Frontal cortex (tissue), 3 donors: ENCODE measurements at regions not wholly inside any gene's neighbourhood (a gene's known extent, or its start where the extent isn't known, plus 50 kb on each side); places are given as distances from the start of the nearest gene placed in this dataset.
"Not testable (repeated sequence)": the region's sequence is repeated elsewhere in the genome, so short reads cannot be mapped to it uniquely, and the experiment has no call there.

Experiments
- DNase-seq, 2 donors: peaks; one replicate each; pipeline ENCODE4 v3.0.0; 2012; ENCODE audit warnings: low spot score in 2 of 2
- FAIRE-seq: peaks from 2 replicates; lab custom pipeline; 2012; peaks lifted over from hg19 to GRCh38; lab: Jason Lieb, UNC
- donor health status: control.
- donor health status: control.
- donor health status: control.

DNA sequence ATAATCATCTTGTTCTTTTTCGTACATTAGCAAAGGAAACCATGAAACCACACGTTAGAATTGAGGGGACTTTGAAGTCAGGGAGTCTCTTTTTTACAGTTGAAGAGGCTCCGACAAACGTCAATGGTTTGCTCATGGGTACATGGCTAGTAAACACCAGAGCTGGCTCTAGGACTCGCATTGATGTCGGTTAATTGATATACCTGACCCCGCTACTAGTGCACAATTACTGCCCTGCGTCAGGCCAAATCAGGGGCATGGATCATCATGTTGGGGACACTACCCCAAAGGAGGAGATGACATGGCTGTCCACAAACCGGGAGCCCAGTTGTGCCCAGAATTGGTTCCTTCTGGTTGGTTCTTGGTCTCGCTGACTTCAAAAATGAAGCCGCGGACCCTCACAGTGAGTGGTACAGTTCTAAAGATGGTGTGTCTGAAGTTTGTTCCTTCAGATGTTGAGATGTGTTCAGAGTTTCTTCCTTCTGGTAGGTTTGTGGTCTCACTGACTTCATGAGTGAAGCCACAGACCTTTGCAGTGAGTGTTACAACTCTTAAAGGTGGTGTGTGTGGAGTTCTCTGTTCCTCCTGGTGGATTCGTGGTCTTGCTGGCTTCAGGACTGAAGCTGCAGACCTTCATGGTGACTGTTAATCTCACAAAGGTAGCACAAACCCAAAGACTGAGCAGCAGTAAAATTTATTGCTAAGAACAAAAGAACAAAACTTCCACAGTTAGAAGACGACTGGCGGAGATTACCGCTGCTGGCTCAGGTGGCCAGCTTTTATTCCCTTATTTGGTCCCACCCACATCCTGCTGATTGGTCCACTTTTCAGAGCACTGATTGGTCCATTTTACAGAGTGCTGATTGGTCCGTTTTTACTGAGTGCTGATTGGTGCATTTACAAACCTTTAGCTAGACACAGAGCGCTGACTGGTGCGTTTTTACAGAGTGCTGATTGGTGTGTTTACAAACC lies 126.9 kb upstream of the ERRFI1 start:
- DNase-seq (no peak), FAIRE-seq (no peak)

GRCh38 chr1:8151647-8152046 lies 125.5 kb upstream of the ERRFI1 start:
- DNase-seq (no peak), FAIRE-seq (no peak)

GRCh38 chr1:8149756-8150155 lies 123.6 kb upstream of the ERRFI1 start:
- not testable (repeated sequence) for FAIRE-seq, DNase-seq

GRCh38 chr1:8147956-8148355 lies 121.8 kb upstream of the ERRFI1 start:
- no peak for FAIRE-seq
- DNase-seq = no peak

DNA sequence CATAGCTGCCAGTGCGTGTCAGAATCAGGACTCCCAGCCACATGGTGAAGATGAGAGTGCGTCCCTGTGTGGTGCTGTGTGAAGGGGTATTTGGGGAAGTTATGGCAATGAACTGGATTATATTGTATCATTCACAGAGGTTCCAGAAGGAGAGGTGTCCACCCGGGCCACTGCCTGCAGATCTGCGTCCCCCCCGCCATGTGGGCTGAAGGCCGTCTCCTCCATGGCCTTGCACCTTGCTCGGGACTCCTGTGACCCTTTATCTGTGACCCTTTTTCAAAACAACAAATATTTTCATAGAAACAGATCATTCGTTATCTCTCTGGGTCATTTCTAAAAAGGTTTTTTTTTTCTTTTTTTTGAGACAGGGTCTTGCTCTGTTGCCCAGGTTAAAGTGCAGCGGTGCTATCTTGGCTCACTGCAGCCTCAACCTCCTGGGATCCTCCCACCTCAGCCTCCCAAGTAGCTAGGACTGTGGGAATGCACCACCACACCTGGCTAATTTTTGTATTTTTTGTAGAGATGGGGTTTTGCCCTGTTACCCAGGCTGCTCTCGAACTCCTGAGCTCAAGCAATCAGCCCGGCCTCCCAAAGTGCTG lies 120.2 kb upstream of the ERRFI1 start:
- DNase-seq (no peak), FAIRE-seq (no peak)

- FAIRE-seq = no peak
- DNase-seq = no peak
These were observed 119.6 kb upstream of the ERRFI1 start for GRCh38 chr1:8145545-8146202.

DNA sequence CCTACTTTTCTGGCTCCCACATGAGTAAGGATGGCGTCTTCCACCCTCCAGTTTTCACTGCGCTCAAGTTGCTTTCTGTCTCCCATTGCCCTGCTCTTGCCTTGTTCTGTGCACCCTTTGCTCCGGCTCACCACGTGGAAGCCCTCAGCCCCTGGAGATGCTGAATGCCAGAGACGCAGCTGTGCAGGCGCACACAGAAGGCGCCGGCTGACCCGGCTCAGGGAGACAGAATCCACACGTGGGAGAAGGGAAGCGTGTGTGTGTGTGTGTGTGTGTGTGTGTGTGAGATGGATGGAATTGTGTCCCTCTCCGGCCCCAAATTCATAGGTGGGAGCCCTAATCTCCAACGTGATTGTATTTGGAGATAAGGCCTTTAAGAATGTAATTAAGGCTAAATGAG lies 118.2 kb upstream of the ERRFI1 start:
- no peak for FAIRE-seq

DNA sequence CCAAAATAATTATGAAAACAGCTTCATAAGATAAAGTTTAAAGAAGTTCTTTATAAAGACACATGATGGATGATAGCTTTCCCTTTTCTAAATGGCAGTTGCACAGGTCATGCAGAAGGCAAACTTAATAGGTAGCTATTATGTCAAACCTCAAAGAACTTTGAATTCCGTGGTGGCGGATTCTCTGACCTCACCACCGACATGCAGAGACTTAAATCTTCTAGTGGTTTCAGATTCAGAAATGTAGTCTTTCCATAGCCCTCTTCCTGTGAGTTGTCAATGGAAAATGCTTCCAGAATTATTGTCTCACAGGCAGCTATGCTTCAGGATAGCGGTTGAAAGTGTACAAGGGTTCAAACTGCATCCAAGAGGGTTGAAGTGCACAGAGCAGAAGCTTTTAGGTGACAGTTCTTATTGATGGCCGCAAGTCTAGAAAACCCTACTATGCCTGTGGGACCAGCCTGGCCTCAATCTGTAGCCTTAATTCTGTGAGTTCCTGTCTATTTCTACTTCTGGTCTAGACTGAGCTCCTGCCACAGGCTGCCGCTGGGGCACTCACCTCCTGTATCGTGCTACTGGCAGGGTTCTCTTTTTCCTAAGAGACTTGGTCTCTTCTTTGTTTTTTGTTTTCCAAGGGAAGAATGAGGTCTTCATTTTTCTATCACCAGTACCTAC lies 117.0 kb upstream of the ERRFI1 start:
- no peak for DNase-seq
- FAIRE-seq = no peak

More for the DNA sequence above, 118.2 kb upstream of the ERRFI1 start:
- DNase-seq = no peak

- FAIRE-seq = no peak
- DNase-seq = no peak
These were observed 113.8 kb upstream of the ERRFI1 start for GRCh38 chr1:8139941-8140340.

DNA sequence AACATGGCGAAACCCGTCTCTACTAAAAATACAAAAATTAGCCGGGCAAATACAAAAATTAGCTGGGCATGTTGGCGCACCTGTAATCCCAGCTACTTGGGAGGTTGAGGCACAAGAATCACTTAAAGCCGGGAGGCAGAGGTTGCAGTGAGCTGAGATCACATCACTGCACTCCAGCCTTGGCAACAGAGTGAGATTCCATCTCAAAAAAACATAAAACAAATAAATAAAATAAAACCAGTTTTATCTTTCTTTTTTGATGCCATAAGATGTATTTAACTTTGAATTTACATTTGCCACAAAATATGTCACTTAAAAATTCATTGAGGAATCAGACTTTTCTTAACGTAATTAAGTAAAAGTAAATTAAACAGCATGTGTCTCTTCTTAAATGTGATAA lies 113.3 kb upstream of the ERRFI1 start:
- no peak for DNase-seq
- FAIRE-seq = no peak

- FAIRE-seq (no peak), DNase-seq (no peak)
These were observed 112.6 kb upstream of the ERRFI1 start for GRCh38 chr1:8138673-8139072.

DNA sequence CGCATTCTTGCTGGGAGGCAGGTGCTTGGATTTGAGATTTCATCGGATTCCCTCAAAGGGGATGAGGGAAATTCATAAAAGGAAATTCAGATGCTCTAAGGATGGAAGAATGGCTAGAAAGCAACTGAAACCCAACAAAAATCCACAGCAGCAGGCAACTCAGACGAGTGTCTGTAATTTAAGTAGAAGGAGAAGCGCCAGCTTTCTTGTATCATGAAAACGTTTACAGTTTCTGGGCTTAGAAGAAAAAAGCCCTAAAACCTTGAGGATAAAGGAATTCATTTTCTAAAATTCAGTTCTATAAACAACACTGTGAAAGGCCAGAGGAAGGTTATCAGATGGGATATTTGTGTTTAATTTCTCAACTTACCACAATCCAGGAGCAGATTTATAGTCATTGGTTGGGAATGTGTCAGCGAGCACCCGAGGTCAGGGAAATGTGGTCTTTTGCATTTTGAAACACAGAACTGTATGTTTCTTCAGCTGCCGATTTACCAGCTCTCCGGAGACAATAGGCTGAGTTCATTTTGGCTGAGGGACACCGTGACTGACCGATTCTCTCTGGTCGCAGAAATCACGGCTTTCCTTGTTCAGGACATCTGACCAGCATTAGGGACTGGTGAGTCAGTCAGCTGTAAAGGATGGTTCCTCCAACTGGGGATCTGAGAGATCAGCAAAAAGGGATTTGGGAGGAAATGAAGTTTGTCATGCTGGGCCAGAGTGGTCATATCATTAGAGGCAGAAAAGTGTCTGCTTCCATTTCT lies 111.6 kb upstream of the ERRFI1 start:
- DNase-seq = peak in 1 of 2 donors; percentile 25
- no peak for FAIRE-seq

GRCh38 chr1:8136766-8137165 lies 110.7 kb upstream of the ERRFI1 start:
- FAIRE-seq (no peak), DNase-seq (no peak)

- DNase-seq = no peak
- no peak for FAIRE-seq
These were observed 109.1 kb upstream of the ERRFI1 start for GRCh38 chr1:8135250-8135649.

DNA sequence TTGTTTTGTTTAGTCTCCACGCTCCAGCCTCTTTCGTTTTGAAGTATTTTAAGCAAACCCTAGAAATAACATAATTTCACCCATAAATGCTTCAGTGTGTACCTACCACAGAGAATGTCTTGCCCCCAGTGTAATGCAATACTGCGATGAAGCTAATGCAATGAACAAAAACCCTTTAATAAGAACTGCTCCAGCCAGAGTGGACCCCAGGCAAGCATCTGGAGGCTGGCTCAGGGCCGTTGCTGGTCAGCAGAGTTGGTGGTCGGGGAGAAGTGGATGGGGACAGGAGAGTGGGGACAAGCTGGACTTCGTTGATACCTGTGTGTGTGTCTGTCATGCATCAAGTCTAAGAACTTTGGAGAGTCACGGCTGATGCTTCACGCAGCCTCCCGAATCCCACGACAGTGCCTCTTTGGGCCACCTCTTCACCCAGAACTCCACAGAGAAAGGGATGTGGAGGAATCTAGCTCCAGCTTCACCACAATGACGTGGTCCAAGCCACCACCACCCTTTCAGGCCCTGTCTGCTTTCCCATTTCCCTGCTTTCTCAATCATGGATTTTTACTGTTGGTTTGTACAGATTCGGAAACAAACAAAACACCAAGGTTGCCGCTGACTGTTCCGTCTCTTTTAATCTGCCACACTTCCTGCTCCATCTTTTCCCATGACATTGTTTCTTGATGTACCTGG lies 108.6 kb upstream of the ERRFI1 start:
- FAIRE-seq (no peak), DNase-seq (no peak)

- DNase-seq (peak in 1 of 2 donors; percentile 27), FAIRE-seq (no peak)
These were observed 107.7 kb upstream of the ERRFI1 start for GRCh38 chr1:8133657-8134430.

DNA sequence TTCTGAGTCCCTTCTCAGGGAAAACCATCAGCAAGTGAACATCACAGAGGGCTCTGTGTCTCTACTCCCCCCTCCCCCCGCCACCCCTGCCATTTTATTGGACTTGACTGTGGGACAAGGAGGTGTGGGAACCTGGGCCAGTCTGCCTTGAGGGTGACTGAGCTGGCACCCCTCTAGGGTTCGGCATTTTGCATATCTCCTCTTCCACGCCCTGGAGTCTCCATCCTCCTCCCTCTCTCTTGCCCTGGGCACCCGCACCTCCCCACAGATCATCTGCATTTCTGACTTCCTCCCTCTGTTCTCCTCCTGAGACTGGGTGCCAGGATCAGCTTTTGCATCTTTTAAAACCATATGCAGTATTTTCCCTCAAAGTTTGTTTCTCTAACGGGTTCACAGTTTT lies 107.1 kb upstream of the ERRFI1 start:
- DNase-seq (no peak), FAIRE-seq (no peak)

DNA sequence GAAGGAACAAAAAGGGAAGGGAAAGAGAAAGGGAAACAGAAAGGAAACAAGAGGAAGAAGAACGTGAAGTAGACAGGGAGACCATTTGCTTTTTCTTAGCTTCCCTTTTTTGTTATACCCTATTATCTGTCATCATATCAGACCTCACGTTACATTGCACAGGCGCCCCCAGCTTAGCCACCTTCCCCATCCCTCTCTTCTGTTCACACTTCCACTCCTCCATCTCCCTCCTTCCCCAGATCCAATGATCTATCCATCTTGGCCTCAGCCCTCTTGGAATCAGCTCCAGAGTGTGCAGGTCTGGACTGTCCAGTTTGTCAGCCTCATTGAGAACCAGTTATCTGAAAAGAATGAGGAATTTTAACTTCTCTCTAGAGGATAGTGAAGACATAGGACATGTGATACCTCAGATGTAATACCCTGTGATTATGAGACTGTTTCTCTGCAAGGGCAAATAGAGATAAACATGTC lies 101.1 kb upstream of the ERRFI1 start:
- no peak for FAIRE-seq

More for the DNA sequence above, 101.1 kb upstream of the ERRFI1 start:
- DNase-seq = no peak
